HTR-8/SVneo (cell line): ENCODE measurements at regions not wholly inside any gene's neighbourhood (a gene's known extent, or its start where the extent isn't known, plus 50 kb on each side); places are given as distances from the start of the nearest gene placed in this dataset.
"Not testable (repeated sequence)": the region's sequence is repeated elsewhere in the genome, so short reads cannot be mapped to it uniquely, and the experiment has no call there.

Source experiments
- DNase-seq: peaks from one replicate; pipeline ENCODE4 v3.0.0; 2011; ENCODE audit warnings: low spot score, mixed read lengths; ENCODE audit not compliant: insufficient read length
- FAIRE-seq: peaks from 2 replicates; lab custom pipeline; 2011; peaks lifted over from hg19 to GRCh38; lab: Jason Lieb, UNC

DNA sequence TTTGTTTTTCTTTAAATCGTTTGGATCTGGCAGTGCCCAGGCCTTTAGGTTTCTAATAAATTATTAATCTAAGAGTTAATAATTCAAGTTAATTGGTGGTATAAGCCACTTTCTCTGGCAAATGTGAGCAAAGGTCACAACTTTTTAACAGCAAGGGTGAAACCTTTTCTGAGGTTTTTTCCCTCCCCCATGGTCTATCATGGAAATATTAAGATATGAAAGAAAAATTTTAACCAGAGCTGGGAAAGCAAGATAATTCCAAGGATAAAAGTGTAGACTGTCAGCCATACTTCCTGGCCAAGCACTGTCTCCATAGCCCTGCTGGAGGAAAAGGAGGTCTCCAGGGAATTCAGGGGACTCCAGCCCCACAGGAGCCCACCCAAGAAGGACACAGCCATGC lies 341.2 kb downstream of the SETD4 start:
- FAIRE-seq: no peak
- DNase-seq: no peak

DNA sequence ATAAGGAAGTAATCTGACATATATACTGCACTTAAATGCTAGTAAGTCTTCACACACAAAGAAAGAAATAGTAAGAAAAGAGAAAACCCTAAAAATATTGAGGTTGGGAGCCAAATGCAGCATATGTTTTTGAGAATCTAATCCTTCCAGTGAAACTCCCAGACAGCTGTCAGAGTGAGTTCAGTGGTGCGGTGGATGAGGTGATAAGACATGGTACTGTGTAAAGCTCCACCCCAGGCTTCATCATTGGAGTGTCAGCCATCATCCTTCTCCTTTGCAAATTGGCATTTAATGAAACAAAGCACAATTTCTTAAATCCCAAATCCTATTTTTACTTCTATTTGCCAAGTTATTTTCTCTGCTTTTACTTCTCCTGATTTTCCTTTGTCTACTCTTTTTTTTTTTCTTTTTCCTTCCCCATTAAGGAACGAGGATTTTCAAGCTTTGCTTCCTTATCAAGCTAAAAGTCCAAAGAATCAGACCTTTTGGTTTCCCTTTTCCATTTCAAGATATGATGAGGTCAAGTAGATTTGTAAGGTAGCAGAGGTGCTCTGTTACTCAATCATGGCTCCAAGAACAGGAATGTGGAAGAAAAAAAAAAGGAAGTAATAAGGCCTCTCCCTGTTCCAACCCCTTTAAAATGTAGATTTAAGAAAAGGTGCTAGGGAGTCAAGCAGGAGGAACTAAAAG lies 343.3 kb downstream of the SETD4 start:
- FAIRE-seq: no peak
- DNase-seq: no peak

DNA sequence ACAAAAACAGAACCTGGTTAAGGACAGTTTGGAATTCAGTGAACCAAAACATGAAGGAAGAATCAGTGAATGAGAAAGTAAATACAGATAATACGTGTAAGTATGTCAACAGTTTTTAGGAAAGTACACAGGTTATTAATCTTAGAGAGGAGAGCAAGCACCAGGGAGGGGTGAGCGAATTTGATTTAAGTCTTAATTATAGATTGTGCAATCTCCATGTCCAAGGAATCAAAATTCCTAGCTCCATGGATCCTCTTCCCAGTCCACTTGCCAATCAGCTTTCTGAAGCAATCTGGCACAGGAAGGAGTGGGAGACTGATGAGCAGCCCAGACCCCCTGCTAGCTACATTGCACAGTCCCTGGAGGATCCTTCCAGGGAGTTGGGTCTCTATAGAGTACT lies 346.4 kb downstream of the SETD4 start:
- DNase-seq (no peak), FAIRE-seq (no peak)

DNA sequence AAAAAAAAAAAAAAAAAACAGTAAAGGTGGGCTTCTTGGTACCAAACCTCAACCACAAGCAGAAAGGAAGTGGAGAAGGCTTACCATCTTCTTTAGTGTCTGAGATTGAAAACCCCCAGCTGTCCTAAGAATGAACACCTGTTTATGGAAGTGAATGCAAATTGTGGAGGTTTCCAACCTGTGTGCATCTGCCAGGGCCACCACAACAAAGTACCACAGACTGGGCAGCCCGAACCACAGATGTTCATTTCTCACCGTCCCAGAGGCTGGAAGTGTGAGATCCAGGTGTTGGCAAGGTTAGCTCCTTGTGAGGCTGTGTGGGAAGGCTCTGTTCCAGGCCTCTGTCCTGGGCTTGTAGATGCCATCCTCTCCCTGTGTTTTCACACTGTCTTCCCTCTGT lies 348.7 kb downstream of the SETD4 start:
- DNase-seq (no peak), FAIRE-seq (no peak)

DNA sequence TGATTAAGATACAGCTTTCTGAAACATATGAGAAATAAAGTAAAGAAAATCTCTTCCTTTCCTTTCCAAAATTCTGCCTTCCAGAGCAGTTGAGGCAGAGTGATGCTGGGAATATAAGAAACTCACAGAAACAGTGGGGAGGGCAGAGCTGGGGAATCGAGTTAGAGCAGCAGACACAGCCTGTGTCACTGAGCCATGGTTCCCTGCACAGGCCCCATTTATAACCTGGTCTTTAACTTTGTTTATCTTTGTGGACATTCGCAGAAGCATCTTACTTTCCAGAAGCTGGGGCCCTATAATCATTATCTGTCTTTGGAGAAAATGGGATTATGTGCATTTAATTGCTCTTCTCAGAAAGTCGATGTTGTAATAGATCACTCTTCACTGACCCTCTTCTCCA lies 349.1 kb downstream of the SETD4 start:
- FAIRE-seq (no peak), DNase-seq (no peak)

DNA sequence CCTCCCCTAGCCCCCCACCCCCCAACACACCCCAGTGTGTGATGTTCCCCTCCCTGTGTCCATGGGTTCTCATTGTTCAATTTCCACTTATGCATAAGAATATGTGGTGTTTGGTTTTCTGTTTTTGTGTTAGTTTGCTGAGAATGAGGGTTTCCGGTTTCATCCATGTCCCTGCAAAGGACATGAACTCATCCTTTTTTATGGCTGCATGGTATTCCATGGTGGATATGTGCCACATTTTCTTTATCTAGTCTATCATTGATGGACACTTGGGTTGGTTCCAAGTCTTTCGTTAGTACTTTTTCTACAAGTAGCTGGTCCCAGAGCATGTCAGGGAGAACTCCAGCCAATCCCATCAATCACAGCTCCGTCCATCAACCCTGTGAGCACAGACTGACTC lies 350.3 kb downstream of the SETD4 start:
- FAIRE-seq, DNase-seq: not testable (repeated sequence)

DNA sequence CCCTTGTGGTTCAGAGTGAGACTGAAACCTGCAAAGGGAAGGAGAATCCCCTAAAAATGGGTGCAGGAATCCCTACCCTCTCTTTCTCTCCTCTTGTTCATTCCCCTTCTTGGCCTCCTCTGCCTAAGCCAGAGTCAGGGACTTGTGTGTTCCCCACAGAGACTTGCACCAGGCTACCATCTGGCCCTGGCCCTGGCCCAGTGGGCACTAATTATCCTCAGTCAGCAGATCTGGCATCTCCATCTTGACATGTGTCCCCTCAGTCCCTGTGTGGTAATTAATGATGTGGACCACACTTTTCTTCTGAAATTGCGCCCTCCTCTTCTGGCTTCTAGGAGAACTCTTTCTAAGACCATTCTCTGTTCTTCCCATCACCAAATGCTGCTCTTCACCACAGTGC lies 354.4 kb downstream of the SETD4 start:
- DNase-seq (no peak), FAIRE-seq (no peak)

DNA sequence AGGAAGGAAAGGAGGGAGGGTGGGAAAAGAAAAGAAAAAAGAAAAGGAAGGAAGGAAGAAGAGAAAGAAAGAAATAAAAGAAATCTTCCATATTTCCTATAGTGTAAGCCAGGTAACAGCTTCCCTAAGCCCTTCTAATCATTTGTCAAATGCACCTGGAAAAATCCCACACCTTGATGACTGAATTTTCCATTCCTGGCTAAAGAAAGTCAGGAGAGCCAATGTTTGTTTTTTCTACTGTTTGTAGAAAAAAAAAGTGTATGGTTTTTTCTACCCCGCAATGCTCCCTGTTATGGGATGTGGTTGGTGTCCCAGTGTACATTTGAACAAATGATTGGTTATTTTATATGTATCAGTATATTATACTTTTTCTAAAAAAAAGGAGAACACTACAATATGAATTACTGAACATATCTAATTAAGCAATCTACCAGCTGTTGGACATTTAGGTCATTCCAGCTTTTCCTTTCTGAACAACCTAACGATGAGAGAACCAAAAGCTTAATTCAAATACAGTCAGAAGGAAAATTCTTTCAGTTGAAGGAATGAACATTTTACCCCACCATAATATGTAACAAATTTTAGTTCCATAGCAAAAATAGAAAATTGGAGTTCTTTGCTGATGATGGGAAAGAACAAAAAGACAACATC lies 355.0 kb downstream of the SETD4 start:
- no peak for FAIRE-seq
- no peak for DNase-seq

DNA sequence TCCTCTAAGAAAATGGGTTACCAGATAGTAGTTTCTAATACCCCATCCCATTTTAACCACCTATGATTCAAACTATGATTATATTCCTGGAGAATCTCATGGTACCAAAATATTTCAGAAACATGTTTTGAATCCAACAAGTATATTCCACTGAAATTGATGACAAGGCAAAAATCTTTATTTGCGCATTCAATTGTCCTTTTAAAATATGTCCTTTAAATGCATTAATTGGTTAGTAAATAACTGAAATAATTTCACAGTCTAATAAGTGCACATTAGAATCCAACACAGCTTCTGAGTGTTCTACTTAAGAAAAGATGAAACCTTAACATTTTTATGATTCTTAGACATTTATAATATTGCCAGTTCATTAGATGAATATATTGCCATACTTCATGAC lies 356.6 kb downstream of the SETD4 start:
- FAIRE-seq (no peak), DNase-seq (no peak)

DNA sequence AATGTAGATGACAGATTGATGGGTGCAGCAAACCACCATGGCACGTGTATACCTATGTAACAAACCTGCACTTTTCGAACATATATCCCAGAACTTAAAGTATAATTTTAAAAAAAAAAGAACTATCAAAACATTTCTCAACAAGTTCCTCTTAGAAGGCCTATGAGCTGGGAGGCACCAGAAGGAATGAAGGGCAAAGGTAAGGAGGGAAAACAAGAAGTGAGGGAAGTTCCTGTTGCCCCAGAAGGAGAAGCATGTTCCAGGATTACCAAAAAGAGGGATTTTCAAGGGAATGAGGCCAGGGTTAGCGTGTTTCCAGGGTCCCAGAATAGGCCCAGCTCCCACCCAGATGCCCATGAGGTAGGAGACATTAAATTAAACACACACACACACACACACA lies 361.0 kb downstream of the SETD4 start:
- DNase-seq (no peak), FAIRE-seq (no peak)

DNA sequence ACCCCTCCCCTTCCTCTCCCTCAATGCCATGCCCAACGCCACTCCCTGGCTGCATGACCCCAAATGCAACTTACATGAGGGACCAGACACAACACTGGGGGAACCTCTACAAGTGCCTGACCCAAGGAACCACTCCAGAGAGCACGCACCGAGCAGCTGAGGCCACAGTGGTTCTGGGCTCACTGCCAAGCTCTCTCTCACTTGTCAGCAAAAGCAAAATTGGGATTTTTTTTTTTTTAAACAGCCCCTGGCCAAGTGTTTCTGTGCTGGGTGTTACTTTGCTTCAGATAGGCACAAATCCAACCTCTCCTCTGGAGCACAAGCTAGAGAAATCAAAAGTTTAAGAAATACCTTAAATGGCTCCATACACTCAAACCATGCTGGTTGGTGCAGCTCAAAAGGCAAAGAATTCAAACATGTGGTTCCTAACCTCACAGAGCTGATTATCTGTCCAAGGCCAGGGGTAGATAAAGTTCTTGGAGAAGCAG lies 363.0 kb downstream of the SETD4 start:
- FAIRE-seq: no peak
- peak; percentile 19 for DNase-seq

DNA sequence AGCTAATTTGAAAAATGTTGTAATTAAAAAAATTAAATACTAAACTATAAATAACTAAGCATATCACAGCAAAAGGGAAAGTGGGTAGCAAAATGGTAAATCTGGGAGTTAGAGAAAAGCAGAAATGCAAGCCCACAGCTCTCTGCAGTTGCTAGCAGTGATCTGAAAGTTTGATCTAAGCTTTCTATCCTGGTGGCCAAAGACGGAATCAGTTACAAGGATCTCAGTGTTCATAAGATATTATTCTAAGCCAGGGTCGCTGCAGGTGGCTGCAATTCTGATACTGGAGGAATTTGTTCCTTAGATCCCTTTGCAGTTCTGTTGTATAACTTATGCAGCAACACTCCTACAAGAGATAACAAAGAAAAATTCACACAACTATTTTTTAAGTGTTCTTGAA lies 363.7 kb downstream of the SETD4 start:
- FAIRE-seq (no peak), DNase-seq (no peak)

DNA sequence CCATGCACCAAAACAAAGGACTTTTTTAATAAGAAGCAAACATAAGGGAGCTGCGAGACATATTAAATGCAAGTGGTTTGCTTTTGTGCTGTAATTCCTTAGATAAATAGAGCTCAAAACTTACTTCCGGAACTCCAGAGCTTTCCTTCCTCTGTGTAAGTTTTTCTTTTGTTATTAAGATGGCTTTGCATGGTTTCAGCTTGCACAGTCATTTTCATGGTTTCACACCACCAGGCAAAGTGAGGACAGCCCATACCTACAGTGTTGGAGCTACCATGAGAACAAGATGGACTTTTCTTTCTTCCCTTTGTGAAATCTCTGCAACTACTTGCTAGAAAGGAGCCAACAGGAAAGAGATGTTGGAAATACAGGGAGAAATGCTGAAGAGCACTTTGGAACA lies 368.0 kb downstream of the SETD4 start:
- FAIRE-seq: no peak
- no peak for DNase-seq

DNA sequence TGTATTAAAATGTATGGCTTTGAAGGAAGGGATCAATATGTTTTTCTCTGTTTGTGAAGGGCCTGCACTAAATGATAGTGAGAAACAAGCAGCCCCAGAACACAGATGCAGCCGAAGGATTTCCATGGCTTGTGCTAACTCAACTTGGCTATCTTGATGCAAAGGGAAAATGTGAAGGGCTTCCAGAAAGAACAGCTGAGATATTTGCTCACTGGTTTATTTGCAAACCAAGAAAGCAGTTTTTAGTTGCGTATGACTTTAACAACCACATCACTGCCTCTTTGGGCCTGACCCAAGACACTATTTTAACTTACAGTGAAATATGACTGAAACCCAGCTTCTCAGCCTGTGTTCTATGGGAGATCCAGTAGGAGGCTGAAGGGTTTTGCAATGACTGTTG lies 369.9 kb downstream of the SETD4 start:
- DNase-seq: no peak
- FAIRE-seq: no peak

DNA sequence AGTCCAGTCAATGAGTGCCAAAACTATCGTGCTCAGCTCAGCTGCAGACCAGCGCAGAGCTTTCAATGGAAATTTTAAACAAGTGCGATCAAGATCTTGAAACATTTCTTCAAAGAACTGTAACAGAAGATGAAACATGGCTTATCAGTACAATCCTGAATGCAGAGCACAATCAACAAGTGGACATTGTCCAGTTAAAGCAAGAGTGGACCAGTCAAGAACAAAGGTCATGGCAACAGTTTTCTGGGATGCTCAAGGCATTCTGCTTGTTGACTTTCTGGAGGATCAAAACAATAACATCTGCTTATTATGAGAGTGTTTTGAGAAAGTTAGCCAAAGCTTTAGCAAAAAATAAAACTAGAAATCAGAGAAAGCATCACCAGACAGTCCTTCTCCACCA lies 374.2 kb downstream of the SETD4 start:
- FAIRE-seq (no peak), DNase-seq (no peak)

DNA sequence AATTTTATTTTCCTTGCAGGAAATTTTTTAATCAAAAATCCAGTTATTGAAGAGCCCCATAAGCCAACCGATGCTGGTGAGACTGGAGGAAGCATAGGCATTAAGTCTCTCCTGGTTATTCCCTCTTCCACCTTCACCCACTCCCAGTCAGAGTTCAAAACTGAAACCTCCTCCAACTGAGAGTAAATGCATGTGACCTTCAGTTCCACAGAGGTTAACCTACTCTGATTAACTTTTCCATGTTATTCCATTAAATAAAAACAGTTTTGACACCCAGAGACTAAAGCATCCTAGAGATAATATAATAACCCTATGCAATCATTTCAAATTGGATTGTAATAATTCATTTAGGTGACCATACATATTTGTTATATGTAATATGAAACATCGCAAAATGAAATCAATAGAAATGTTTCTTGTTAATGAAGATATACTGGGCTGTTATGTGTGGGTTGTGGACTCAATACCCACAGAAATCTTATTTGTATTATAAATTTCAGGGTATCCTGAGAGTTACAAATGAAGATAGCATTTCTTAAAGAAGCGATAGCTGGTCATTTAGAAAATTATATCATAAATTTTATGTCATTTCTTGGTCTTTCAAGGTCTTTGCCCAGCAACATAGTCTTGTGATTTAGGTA lies 376.5 kb downstream of the SETD4 start:
- no peak for DNase-seq
- no peak for FAIRE-seq

DNA sequence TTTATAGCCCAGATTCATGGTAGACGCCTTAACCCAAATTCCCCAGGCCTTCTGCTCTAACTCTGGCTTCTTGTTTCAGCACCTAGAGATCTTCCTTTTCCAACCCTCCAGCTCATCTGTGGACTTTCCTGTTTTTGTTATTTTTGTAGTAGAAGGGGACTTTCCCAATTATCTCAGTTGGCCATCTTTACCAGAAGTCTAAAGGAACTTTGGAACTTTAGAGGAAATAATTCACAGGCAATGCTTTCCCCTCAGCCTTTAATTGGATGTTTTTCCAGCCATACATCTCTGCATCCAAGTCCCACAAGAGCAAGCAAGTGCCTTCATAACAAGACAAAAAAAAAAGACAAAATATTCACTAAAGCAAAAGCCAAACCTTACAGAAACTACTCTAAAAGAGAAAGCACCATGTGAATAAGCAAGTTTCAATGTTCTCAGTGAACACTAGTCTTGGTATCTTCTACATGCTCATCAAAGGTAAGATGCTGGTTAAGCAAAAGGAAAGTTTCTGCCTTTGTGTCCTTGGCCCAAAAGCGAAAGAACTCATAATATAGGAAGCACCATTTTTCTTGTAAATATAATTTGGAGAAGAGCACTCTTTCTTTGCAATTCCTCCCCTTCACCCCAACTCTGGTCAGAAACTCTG lies 377.3 kb downstream of the SETD4 start:
- FAIRE-seq (no peak), DNase-seq (no peak)

DNA sequence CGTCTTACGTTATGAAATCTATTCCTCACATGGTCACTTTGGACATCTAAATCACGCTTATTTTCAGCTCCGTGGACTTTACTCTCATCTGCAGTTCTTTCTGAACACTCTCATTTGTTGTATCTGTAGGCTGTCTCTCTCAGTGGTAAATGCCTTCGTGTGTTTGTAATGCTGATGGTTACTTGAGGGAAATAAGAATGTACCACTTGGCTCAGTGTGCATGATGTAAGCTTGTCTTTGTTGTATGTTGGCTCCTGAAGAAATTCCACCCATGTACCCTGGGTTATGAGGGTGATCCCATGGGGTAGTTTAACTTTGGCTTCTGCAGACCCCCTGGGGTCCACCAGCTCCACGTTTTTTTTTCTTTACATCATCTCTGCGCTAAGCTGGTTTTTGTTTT lies 378.4 kb downstream of the SETD4 start:
- FAIRE-seq (no peak), DNase-seq (no peak)

DNA sequence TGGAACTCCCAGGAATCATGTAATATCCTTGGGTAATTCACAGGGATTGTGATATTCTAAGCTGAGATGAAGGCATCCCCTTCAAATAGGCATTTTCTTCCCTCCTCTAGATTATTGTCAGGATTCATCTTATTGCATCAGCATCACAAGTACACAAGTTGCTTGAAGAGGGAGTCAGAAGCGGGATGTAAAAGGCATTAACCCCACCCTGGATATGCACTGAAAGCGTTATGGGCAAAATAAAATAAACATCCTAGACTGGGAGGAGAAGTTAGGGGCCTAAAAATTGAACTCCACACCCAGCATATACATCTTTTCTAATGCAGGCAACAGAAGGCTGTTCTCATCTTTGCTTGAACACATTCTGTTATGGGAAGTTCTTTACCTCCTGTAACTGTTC lies 381.2 kb downstream of the SETD4 start:
- no peak for FAIRE-seq

DNA sequence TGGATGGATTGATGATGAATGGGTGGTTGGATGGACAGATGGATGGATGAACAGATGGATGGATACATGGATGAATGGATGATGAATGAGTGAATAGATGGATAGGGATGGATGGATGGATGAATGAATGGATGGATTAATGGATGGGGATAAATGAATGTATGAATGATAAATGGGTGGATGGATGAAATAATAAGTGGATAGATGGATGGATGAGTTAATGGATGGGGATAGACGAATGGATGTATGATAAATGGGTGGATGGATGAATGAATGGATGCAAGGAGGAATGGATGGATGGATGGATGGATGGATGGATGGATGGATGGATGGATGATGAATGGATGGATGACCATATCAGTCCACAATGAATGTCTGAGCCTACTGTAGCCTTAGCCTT lies 381.9 kb downstream of the SETD4 start:
- peak; percentile 36 for FAIRE-seq
- no peak for DNase-seq

More for the DNA sequence above, 381.2 kb downstream of the SETD4 start:
- no peak for DNase-seq

DNA sequence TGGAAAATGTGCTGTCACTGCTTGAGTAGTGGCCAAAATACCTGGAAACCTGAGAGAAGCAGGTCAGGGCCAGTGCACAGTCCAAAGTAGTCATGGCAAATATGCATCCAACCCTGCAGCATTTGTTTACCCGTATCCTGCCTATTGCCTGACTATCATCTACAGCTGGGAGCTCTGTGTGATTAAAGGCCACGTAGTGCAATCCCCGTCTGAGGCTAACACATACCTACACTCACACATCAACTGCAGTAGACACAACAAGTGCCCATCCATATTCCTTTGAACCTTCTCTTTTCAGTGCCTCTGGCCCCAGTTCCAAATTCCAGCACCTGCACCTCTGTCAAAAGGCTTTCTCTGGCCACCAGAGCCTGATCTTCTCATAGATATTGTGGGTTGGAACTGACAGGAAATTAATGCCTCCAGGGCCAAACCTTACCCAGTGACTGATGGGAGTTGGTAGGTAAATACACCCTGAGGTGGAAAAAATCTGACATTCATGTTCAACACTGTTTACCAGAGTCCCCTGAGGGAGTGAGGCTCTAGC lies 383.0 kb downstream of the SETD4 start:
- no peak for FAIRE-seq

More for the DNA sequence above, 383.0 kb downstream of the SETD4 start:
- DNase-seq: no peak
